IMR-90 (cell line): ENCODE measurements at regions not wholly inside any gene's neighbourhood (a gene's known extent, or its start where the extent isn't known, plus 50 kb on each side); places are given as distances from the start of the nearest gene placed in this dataset.

Source experiments
- ATAC-seq: fragments of 200-7000 bp; cut with Tn5 transposase; 2 replicates; pipeline ENCODE4 v1.9.1; 2020; ENCODE audit warnings: low read depth, mild to moderate bottlenecking, moderate library complexity
- BruUV-seq: library from RNA; stranded (reverse); fragments of 400-500 nt; replicated peaks from 2 replicates; lab custom pipeline; 2021; lab: Mats Ljungman, UMichigan
- CTCF ChIA-PET: fragments of 300-600 bp; formaldehyde crosslinking; extraction: SDS; loops from one replicate; lab custom pipeline; 2021; ENCODE audit warnings: antibody characterized with exemption; lab: Yijun Ruan, JAX
- POLR2A ChIA-PET: fragments of 300-600 bp; sonication (Branson Sonifier 250); formaldehyde crosslinking; loops from one replicate; lab custom pipeline; 2022; ENCODE audit warnings: antibody characterized with exemption; ENCODE audit not compliant: unreplicated experiment; lab: Charles Lee
- DNase-seq: peaks from one replicate; pipeline ENCODE4 v3.0.0; 2013
- H2AFZ ChIP-seq: replicated peaks from 2 replicates; pipeline ENCODE3; 2013; ENCODE audit warnings: low read length, mild to moderate bottlenecking; ENCODE audit not compliant: poor library complexity
- H2AK5ac ChIP-seq: 2 replicates; pipeline ENCODE4 v1.6.1; 2013; ENCODE audit warnings: low read depth, low read length, inconsistent platforms
- H2AK9ac ChIP-seq: replicated peaks from 2 replicates; pipeline ENCODE3; 2013; ENCODE audit warnings: mild to moderate bottlenecking, low read depth, low read length, moderate library complexity; ENCODE audit not compliant: poor library complexity
- H2BK120ac ChIP-seq: 2 replicates; pipeline ENCODE4 v1.6.1; 2013; ENCODE audit warnings: low read depth, low read length, inconsistent platforms
- H2BK15ac ChIP-seq: 3 replicates; pipeline ENCODE4 v1.6.1; 2013; ENCODE audit warnings: low read depth, low read length, inconsistent platforms
- H2BK20ac ChIP-seq: 2 replicates; pipeline ENCODE4 v1.6.1; 2013; ENCODE audit warnings: low read depth, mild to moderate bottlenecking, inconsistent platforms, low read length, moderate library complexity
- H2BK5ac ChIP-seq: 2 replicates; pipeline ENCODE4 v1.6.1; 2013; ENCODE audit warnings: mild to moderate bottlenecking, low read depth, low read length, inconsistent platforms; ENCODE audit not compliant: poor library complexity, severe bottlenecking
- H3K14ac ChIP-seq: replicated peaks from 2 replicates; pipeline ENCODE4 v1.6.1; 2013; ENCODE audit warnings: low read depth, low read length, inconsistent platforms
- H3K18ac ChIP-seq: 2 replicates; pipeline ENCODE4 v1.6.1; 2013; ENCODE audit warnings: low read depth, low read length, control low read depth
- H3K23ac ChIP-seq: 2 replicates; pipeline ENCODE4 v1.6.1; 2013; ENCODE audit warnings: low read depth, low read length, inconsistent platforms
- H3K27ac ChIP-seq: 2 replicates; pipeline ENCODE4 v1.5.1; 2013; ENCODE audit warnings: mild to moderate bottlenecking, control low read depth, low read length; ENCODE audit not compliant: insufficient read depth
- H3K27me3 ChIP-seq: 2 replicates; pipeline ENCODE4 v1.6.1; 2013; ENCODE audit warnings: low read length; ENCODE audit not compliant: control insufficient read depth, insufficient read depth
- H3K36me3 ChIP-seq: 2 replicates; pipeline ENCODE4 v1.6.1; 2013; ENCODE audit warnings: low read length, mixed read lengths; ENCODE audit not compliant: control insufficient read depth, insufficient read depth
- H3K4ac ChIP-seq: 2 replicates; pipeline ENCODE4 v1.6.1; 2013; ENCODE audit warnings: low read depth, low read length, inconsistent platforms
- H3K4me1 ChIP-seq: 2 replicates; pipeline ENCODE4 v1.6.1; 2013; ENCODE audit warnings: low read length, mixed read lengths; ENCODE audit not compliant: control insufficient read depth, insufficient read depth
- H3K4me2 ChIP-seq: 2 replicates; pipeline ENCODE4 v1.6.1; 2013; ENCODE audit warnings: low read depth, mild to moderate bottlenecking, control low read depth, low read length, moderate library complexity
- H3K4me3 ChIP-seq: 2 replicates; pipeline ENCODE4 v1.5.1; 2013; ENCODE audit warnings: low read depth, mild to moderate bottlenecking, control low read depth, low read length, moderate library complexity; ENCODE audit not compliant: insufficient read depth
- H3K56ac ChIP-seq: 2 replicates; pipeline ENCODE4 v1.6.1; 2013; ENCODE audit warnings: low read length, inconsistent platforms; ENCODE audit not compliant: insufficient read depth; ENCODE audit errors: extremely low read depth
- H3K79me1 ChIP-seq, 2 experiments: 2 replicates each; pipeline ENCODE4 v1.6.1; 2013; ENCODE audit warnings: low read length in 2 of 2, inconsistent platforms in 1 of 2, low read depth in 1 of 2
- H3K9ac ChIP-seq: 2 replicates; pipeline ENCODE4 v1.6.1; 2013; ENCODE audit warnings: low read depth, low read length, control low read depth
- H3K9me1 ChIP-seq: 2 replicates; pipeline ENCODE4 v1.6.1; 2013; ENCODE audit warnings: low read length, inconsistent platforms; ENCODE audit not compliant: insufficient read depth
- H3K9me3 ChIP-seq: 2 replicates; pipeline ENCODE4 v1.6.1; 2013; ENCODE audit warnings: low read length; ENCODE audit not compliant: control insufficient read depth, insufficient read depth
- H4K20me1 ChIP-seq: 2 replicates; pipeline ENCODE4 v1.6.1; 2013; ENCODE audit warnings: low read length, inconsistent platforms; ENCODE audit not compliant: insufficient read depth
- H4K5ac ChIP-seq: 2 replicates; pipeline ENCODE4 v1.6.1; 2013; ENCODE audit warnings: mild to moderate bottlenecking, low read depth, low read length, control low read depth
- H4K8ac ChIP-seq, 2 experiments: 2 replicates each; pipeline ENCODE4 v1.6.1; 2013; ENCODE audit warnings: low read depth in 2 of 2, low read length in 2 of 2, control low read depth in 1 of 2, inconsistent platforms in 1 of 2
- H4K91ac ChIP-seq: 2 replicates; pipeline ENCODE4 v1.6.1; 2013; ENCODE audit warnings: low read depth, low read length, inconsistent platforms; ENCODE audit not compliant: insufficient read depth
- CTCF ChIP-seq: conservative IDR thresholded peaks from 2 replicates; pipeline ENCODE4 v1.5.1; 2012; ENCODE audit warnings: mild to moderate bottlenecking, low read depth, low read length, improper control_type of control experiment
- NFE2L2 ChIP-seq: fragments of 150-350 bp; IDR thresholded peaks from 2 replicates; pipeline ENCODE4 v1.6.1; 2016; ENCODE audit warnings: low read depth, mild to moderate bottlenecking, low read length
- POLR2A ChIP-seq: IDR thresholded peaks from 2 replicates; pipeline ENCODE4 v1.6.1; 2012; ENCODE audit warnings: mild to moderate bottlenecking, low read depth, low read length
- RAD21 ChIP-seq: IDR thresholded peaks from 2 replicates; pipeline ENCODE4 v1.6.1; 2012; ENCODE audit warnings: low read length, improper control_type of control experiment
- RCOR1 ChIP-seq: IDR thresholded peaks from 2 replicates; pipeline ENCODE4 v1.6.1; 2012; ENCODE audit warnings: mild to moderate bottlenecking, low read length, improper control_type of control experiment; ENCODE audit not compliant: insufficient replicate concordance
- RFX5 ChIP-seq: IDR thresholded peaks from 2 replicates; pipeline ENCODE4 v1.8.0; 2012; ENCODE audit warnings: low read depth, mild to moderate bottlenecking, low read length, moderate library complexity
- SMC3 ChIP-seq: fragments of 150-350 bp; IDR thresholded peaks from 2 replicates; pipeline ENCODE4 v1.6.1; 2016; ENCODE audit warnings: low read depth, mild to moderate bottlenecking, antibody characterized with exemption, low read length, moderate library complexity
- WGBS, 2 experiments: methylation state at CpG; one replicate each; pipeline versions ENCODE4 v1.1.5 to v1.1.7; 2013; ENCODE audit warnings: missing lambda C conversion rate in 2 of 2; ENCODE audit not compliant: insufficient read length in 1 of 2; ENCODE audit errors: extremely low coverage in 2 of 2; 5-methylcytosine and 5-hydroxymethylcytosine counted together
- dilution Hi-C: fragments of 300-500 bp; cut with HindIII; formaldehyde crosslinking; loops from one replicate; pipeline ENCODE4 v1.14.3; 2018; ENCODE audit warnings: low sequenced_read_pairs; ENCODE audit not compliant: unreplicated experiment
- in situ Hi-C: fragments of 300-500 bp; cut with MboI; formaldehyde crosslinking; loops from 3 replicates; pipeline ENCODE4 v1.14.3; 2019; ENCODE audit warnings: low sequenced_read_pairs, inconsistent platforms, mixed read lengths
- intact Hi-C: fragments of 100-400 bp; cut with micrococcal nuclease; formaldehyde crosslinking; loops from 2 replicates; pipeline ENCODE4 v1.10.0; 2022

GRCh38 chr2:6113786-6114185 is 421.6 kb downstream of the SOX11 start:
- BruUV-seq: no TSS peak
- dilution Hi-C loops: no loop called here
- ATAC-seq: no peak

More at GRCh38 chr2:6113786-6114185, 421.6 kb downstream of the SOX11 start:
- H2AK9ac ChIP-seq: no peak overlapping the region
- H3K4me2 ChIP-seq: no peak overlapping the region
- DNase-seq: no peak
- intact Hi-C loops: no loop called here
- H3K27ac ChIP-seq: no peak overlapping the region
- no peak for TF ChIP-seq NFE2L2
- TF ChIP-seq SMC3: no peak
- no peak for TF ChIP-seq RAD21
- no peak for TF ChIP-seq RFX5
- TF ChIP-seq POLR2A: no peak
- no peak for TF ChIP-seq CTCF
- no peak for TF ChIP-seq RCOR1
- H3K18ac ChIP-seq: no peak overlapping the region
- no peaks in the 10 kb centered on the region for H3K9me3 ChIP-seq
- no peak overlapping the region for H3K4ac ChIP-seq
- H3K36me3 ChIP-seq: no peaks in the 10 kb centered on the region
- H2BK20ac ChIP-seq: no peak overlapping the region
- H4K5ac ChIP-seq: no peak overlapping the region
- H4K20me1 ChIP-seq: no peaks in the 10 kb centered on the region
- H3K27me3 ChIP-seq: no peaks in the 10 kb centered on the region
- H3K14ac ChIP-seq: no peak overlapping the region
- H4K91ac ChIP-seq: no peak overlapping the region
- H3K4me3 ChIP-seq: no peak overlapping the region
- in situ Hi-C loops: no loop called here
- H2AK5ac ChIP-seq: no peak overlapping the region
- no peaks in the 10 kb centered on the region for H3K9me1 ChIP-seq
- no peaks in the 10 kb centered on the region for H3K79me1 ChIP-seq
- ChIA-PET CTCF (no interaction called here), POLR2A (interaction anchor here (0.5 kb wide), 1 partner anchor 400 kb away, joined by 3 read pairs; no protein-coding TSS in a partner anchor)
- H2BK15ac ChIP-seq: no peak overlapping the region
- no peak overlapping the region for H2BK120ac ChIP-seq
- H3K23ac ChIP-seq: no peak overlapping the region
- no peak overlapping the region for H4K8ac ChIP-seq
- H3K56ac ChIP-seq: no peak overlapping the region
- H3K9ac ChIP-seq: no peak overlapping the region
- H2BK5ac ChIP-seq: no peak overlapping the region
- H2AFZ ChIP-seq: no peak overlapping the region
- no peaks in the 10 kb centered on the region for H3K4me1 ChIP-seq
- WGBS, 2 experiments: no CpG with 5 or more reads among the region's 4 CpGs
